HG03378 (cell line): ENCODE measurements at regions not wholly inside any gene's neighbourhood (a gene's known extent, or its start where the extent isn't known, plus 50 kb on each side); places are given as distances from the start of the nearest gene placed in this dataset.
"Not testable (repeated sequence)": the region's sequence is repeated elsewhere in the genome, so short reads cannot be mapped to it uniquely, and the experiment has no call there.

Experiments
- ATAC-seq: cut with Tn5 transposase; IDR thresholded peaks from one replicate; pipeline ENCODE4 v1.9.1; 2021; ENCODE audit warnings: mild to moderate bottlenecking, moderate library complexity; ENCODE audit not compliant: unreplicated experiment

GRCh38 chr1:157410457-157410856, 141.9 kb downstream of the FCRL5 start:
- ATAC-seq, result no peak

GRCh38 chr1:157409927-157410326, 142.4 kb downstream of the FCRL5 start:
- ATAC-seq, result no peak

- no peak for ATAC-seq
Observed at GRCh38 chr1:157407917-157408525, 144.3 kb downstream of the FCRL5 start.

- ATAC-seq, result no peak
Observed at GRCh38 chr1:157407367-157407766, 144.9 kb downstream of the FCRL5 start.

- no peak for ATAC-seq
Observed at GRCh38 chr1:157405662-157406061, 146.7 kb downstream of the FCRL5 start.

- no peak for ATAC-seq
Observed at GRCh38 chr1:157404614-157405013, 147.7 kb downstream of the FCRL5 start.

GRCh38 chr1:157404063-157404501, 148.2 kb downstream of the FCRL5 start:
- ATAC-seq, result no peak

- peak; percentile 11 for ATAC-seq
Observed at GRCh38 chr1:157403608-157404007, 148.7 kb downstream of the FCRL5 start.

- ATAC-seq, result peak; percentile 61
Observed at GRCh38 chr1:157403203-157403602, 149.1 kb downstream of the FCRL5 start.

- ATAC-seq, result no peak
Observed at GRCh38 chr1:157400766-157401165, 151.5 kb downstream of the FCRL5 start.

- ATAC-seq, result peak; percentile 57
Observed at GRCh38 chr1:157399984-157400382, 152.3 kb downstream of the FCRL5 start.

- ATAC-seq, result peak; percentile 4
Observed at GRCh38 chr1:157399343-157399983, 152.9 kb downstream of the FCRL5 start.

- no peak for ATAC-seq
Observed at GRCh38 chr1:157390651-157391050, 161.7 kb downstream of the FCRL5 start.

- no peak for ATAC-seq
Observed at GRCh38 chr1:157388057-157388456, 164.3 kb downstream of the FCRL5 start.

- no peak for ATAC-seq
Observed at GRCh38 chr1:157384258-157384657, 168.1 kb downstream of the FCRL5 start.

- no peak for ATAC-seq
Observed at GRCh38 chr1:157382351-157382750, 170.0 kb downstream of the FCRL5 start.

GRCh38 chr1:157380523-157380922, 171.8 kb downstream of the FCRL5 start:
- no peak for ATAC-seq

- not testable (repeated sequence) for ATAC-seq
Observed at GRCh38 chr1:157377280-157377713, 175.0 kb downstream of the FCRL5 start.

- ATAC-seq, result no peak
Observed at GRCh38 chr1:157376681-157377080, 175.6 kb downstream of the FCRL5 start.

- not testable (repeated sequence) for ATAC-seq
Observed at GRCh38 chr1:157372311-157372710, 180.0 kb downstream of the FCRL5 start.

GRCh38 chr1:157371826-157372225, 180.5 kb downstream of the FCRL5 start:
- ATAC-seq, result no peak

GRCh38 chr1:157371221-157371620, 181.1 kb downstream of the FCRL5 start:
- ATAC-seq, result no peak

- ATAC-seq, result no peak
Observed at GRCh38 chr1:157370698-157371097, 181.6 kb downstream of the FCRL5 start.
